CD4-positive, alpha-beta T cell treated with Interferon alpha-2 for 1 hour (primary cell): ENCODE measurements at regions not wholly inside any gene's neighbourhood (a gene's known extent, or its start where the extent isn't known, plus 50 kb on each side); places are given as distances from the start of the nearest gene placed in this dataset.

ENCODE experiments used
- DNase-seq, 2 donors: peaks; one replicate each; pipeline ENCODE4 v3.0.0-alpha.2; 2020 to 2022

DNA sequence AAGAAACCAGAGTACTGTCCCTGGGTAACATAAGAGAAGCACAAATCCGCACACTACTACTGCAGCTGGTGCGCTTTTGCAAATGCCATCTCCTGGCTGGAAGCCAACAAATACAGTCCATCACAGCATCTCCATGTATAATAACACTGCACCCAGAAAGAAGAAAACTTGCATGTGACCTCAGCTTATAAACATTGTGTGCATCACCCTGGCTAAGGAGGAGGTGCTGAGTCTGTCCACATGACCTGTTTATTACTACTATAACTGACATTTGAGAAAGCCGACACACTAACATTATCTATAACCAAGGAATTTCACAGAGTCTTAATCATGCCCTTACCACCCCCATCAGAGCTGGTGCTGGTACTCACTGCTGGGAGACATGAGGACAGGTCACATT is 516.8 kb downstream of the CFAP47 start:
- DNase-seq: no peak

DNA sequence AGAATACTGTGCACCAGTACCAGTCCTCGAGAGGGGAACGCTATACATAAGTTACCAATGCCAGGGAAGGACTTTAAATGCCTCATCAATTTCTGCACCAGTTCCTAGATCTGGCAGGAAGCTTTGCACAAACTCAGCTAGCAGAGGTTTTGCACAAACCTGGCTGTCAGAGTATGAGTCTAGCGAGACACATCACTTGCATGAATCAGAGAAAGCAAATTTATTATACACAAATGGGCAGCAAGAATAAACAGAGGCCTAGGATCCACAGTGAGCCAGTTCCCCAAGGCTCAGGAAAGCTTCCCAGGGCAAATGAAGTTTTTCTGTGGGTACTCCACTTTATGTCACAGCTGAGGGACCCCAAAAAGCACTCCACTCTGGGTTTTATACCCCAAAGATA is 523.5 kb downstream of the CFAP47 start:
- DNase-seq: no peak

DNA sequence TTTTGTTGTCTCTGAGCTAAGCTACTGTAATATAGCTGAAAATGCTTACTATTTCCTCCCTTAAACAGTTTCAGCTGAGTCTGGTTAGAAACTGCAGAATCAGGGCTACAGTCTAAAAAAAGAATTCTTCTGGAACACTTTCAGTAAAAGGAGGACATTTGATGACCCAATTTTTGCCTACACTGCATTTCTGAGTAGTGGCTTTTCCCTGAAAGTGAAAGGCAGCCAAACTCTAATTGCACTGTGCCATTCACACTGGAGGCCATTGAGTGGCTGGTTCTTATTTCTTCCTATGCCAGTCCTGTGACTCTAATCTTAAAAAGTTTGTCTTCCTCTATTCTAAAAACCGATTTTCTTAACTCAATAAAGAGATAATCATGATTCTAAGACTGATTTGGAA is 526.0 kb downstream of the CFAP47 start:
- DNase-seq: no peak

DNA sequence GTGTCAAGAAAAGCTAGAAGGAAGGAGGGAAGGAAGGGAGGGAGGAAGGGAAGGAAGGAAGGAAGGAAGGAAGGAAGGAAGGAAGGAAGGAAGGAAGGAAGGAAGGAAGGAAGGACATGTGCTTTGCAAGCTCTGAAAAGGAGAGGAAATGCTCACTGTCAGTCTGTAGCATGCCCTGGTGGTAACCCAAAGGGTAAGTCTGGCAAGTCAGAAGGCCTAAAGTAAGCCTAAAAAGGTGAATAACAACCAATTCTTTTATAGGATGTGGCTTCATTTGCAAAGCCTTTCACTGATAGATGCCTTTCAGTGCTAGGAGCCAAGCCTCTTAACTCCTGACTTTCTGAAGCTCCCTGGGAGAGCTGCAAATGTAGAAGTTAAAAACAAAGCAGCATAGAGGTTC is 542.6 kb downstream of the CFAP47 start:
- no peak for DNase-seq

DNA sequence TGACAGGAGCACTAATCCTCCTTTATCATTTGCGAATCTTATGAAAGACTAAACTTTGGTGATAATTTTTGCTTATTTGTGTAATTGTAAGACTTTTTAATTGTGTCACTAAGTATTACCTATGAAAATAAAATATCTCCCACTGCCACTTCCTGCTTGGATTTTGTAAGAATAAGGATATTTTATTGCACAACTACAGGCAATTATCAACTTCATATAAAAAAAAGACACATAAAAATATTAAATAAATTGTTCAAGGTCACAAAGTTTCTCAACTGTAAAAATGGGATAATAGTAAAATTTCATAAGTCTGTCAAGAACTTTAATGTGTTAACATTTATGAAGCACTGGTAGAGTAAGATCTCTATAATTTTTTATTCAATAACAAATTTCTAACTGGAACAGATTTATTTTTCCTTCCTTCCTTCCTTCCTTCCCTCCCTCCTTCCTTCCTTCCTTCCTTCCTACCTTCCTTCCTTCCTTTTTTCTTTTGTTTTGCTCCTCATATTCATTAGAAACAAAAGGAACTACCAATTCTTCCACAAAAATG is 527.6 kb upstream of the FAM47C start:
- DNase-seq: no peak

DNA sequence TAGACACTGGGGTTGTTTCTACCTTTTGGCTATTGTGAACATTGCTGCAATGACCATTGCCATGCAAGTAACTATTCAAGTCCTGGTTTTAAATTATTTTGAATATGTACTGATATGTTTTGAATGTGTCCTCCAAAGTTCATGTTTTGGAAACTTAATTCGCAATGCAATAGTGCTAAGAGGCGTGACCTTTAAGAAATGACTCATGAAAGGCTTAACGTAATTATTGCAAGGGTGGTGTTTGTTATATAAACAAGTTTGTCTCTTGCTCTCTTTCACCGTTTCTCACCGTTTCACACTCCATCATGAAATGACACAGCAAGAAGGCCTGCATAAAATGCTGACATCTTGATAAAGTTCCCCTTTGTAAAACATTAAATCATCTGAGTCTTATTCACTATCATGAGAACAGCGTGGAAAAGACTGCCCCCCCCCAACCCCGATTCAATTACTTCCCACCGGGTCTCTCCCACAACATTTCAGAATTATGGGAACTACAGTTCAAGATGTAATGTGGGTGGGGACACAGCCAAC is 506.9 kb upstream of the FAM47C start:
- no peak for DNase-seq

DNA sequence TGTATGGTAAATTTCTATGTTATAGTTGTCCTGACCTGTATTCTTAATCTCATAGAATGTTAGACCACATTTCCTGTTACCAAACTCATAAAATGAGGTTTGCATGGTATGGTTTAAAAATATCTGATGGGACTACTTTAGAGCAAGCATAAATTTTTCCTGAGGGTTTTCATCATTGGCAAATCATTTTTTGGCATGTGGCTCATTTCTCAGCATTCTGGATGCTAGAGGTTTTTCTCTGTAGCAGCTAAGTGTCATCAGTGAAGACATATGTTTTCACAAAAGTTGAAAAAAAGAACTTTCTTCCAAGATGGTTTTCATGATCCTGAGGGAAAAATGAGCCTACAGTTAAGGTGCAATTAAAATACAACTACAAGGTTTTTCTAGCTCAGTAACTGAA is 503.5 kb upstream of the FAM47C start:
- DNase-seq: no peak

DNA sequence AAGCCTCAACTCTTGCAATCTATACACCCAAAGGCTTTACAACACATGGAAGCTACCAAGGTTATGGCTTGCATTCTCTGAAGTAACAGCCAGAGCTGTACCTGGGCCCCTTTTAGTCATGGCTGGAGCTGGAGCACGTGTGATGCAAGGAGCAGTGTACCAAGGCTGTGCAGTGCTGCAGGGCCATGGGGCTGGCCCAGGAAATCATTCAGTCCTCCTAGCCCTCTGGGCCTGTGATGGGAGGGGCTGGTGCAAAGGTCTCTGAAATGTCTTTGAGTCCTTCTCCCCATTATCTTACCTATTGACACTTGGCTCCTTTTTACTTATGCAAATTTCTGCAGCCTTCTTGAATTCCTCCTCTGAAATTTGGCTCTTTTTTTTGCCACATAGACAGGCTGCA is 500.1 kb upstream of the FAM47C start:
- no peak for DNase-seq

DNA sequence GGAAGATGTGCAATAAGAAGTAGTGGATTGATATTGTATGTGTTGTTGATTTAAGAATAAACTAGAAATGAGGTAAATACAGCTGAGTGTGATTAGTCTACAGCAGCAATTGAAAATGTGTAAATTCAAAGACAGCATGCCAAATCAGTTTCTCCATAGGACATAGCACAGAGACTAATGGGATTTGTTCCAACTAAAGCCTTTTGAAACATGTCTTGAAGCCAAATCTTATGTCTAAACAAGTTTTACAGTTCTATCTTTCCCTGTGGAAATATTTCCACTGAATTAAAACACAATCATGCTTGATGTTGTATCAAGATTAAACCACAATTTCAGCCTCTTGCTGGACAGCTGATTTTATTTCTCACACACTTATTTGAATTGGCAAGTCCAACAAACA is 497.4 kb upstream of the FAM47C start:
- DNase-seq: no peak

DNA sequence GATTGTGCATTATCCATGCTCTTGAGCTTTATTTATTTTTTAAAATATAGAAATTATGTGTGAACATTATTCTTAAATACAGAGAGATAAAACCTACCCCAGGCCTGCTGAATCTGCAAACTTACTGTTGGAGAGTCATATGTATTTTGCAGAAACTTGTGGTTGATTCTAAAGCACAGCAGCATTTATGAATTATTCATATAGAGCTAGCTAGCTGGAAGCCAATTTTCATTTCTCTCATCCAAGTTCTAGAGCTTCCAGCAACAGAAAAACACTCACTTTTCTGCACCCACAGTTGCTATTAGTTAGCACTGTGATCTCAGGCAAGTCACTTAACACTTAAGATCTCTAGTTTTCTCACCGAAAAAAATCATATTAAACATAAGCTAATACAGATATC is 479.5 kb upstream of the FAM47C start:
- no peak for DNase-seq

DNA sequence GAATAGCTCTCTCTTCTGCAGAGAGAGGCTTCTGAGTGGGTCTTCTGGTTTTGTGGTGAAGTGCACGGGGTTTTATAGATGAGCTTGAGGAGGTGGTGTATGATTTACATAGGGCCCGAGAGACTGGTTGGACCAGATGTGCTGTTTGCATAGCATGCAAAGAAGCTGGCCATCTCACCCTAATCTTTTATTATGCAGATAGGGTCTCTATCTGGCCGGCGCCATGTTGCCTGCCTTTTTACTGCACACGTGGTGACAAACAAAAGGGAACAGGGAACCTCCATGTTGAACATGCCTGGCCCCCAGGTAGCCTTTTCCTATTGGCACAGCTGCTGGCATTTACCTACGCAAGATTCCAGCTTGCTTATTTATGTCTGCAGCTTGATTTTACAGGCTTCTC is 473.3 kb upstream of the FAM47C start:
- no peak for DNase-seq

DNA sequence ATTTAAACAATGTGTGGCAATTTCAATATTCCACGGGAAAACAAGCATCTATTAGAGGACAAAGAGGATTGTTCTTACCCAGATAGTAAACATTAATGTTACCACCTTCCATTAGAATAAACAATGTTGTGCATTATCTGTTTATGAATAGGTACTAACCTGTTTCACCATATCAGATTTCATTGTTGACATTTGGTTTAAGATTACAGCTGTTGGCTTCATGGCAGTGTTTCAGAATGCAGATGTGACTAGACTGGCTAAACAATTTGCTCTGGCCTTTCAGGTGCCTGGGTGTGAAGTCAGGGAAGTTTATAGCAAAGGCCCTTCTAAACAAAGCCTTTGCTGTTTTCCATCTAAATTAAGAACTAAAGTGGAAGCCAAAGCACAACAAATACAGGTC is 464.7 kb upstream of the FAM47C start:
- DNase-seq: no peak

DNA sequence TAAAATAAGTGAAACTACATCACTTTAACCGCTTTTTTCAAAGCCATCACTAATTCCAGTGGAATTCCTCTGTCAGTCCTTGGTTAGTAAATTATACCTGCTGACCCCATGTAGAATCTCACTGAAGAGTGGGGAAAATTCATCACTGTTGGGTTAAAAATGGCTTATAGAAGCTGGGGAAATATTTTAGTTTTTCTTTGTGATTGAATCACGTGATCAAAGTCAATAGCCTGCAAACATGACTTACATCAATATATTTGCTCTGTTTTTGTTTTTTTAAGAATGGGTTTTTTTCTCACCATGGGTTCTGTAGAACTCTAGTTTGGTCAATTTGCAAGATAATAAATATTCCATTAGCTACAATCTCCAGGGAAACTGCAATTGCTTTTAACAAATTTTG is 445.2 kb upstream of the FAM47C start:
- no peak for DNase-seq

DNA sequence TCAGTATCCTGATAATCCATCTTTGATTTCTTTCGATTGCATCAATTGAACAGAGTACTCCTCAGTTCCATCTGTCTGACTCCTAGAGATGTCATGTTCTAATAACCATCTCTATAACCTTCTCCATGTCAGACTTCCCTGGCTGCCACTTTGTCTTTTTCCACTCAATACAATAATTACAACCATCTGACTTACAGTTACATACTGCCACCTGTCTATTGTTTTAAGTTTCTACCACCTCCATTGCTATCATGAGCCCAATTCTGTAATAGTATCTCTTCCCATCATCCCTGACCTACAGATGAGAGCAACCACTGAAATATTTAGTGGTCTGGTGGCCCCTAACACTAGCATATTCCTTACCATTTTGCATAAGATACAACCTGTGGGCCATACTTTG is 439.2 kb upstream of the FAM47C start:
- no peak for DNase-seq

DNA sequence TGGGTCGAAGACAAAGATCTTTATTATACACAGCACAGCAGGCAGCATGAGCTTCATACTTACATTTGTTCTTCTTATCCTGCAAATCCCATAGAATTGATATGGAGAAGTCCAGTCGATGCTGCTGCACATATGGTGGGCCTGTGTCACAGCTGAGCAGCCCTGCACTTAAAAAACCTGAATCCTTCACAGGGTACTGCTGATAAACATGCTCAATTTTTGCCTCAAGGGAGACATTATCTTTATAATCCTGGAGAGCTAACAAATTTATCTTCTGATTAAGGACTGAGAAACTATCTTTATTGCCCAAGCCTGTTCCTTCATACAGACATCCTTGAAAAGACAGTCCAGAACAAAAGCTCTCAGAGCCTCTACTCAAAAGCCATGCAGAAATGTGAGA is 434.4 kb upstream of the FAM47C start:
- no peak for DNase-seq

DNA sequence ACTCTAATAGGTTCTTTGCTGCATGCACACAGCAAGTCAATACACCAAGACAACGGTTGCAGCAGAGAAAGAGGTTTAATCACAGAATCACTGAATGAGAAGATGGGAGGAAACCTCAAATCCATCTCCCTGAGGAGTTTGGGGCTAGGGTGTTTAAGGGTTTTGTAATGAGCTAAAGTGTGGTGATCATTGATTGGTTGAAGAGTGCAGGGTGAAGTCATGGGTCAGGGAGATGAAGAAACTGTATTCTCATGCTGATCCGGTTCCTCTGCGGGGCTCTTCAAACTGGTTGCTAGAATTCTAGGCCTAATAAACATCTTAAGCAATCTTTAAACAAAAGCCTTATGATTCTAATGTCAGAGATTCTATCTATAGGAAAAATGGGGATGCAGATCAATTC is 432.5 kb upstream of the FAM47C start:
- no peak for DNase-seq

DNA sequence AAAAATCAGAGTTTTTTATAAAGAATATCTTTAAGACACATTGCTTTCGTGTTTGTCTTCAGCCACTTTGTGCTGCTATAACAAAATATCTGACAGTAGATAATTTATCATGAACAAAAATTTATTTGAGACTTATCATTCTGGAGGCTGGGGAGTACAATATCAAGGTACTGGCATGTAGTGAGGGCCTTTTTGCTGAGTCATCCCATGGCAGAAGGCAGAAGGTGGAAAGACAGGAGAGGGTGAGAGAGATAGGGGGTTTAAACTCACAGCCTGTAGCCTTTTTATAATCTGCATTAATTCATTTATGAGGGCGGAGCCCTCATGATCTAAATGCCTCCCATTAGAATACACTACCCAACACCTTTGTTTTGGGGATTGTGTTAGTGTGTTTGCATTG is 431.2 kb upstream of the FAM47C start:
- DNase-seq: no peak

DNA sequence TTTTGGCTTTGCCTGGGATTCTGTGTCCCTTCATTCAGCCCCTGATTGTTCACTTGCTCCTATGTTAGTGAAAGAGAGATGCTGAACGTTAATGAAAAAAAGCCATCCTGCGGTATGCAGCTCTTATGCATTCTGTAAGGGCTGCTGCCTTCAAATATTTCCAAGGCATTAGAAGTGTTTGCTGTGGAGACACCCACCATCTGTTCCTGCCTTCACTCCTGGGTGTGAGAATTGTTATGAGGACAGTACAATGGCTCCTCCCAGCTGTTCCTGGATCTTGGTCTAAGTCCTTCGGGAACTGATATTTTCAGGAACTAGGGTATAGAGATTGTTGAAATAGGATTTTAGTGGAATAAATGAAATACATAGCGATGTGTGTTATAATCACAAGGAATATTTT is 427.1 kb upstream of the FAM47C start:
- no peak for DNase-seq

DNA sequence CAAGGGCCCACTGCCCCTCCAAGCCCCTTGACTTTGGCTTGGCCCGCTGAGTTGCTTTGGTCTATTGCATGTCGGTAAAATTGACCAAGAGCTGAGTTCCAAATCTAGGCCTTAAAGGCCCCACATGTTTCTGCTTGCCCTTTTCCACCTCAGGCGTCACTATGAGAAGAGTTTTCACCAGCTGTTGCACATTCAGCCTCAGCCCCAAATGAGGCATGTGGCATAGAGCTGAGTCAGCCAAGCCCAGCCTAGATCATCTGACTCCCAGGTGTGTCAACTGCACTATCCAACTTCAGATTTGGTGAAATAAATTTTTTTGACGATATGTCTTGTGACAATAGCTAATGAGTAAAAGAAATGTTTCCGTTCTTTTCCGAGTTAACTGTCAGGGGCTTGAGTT is 424.5 kb upstream of the FAM47C start:
- no peak for DNase-seq

DNA sequence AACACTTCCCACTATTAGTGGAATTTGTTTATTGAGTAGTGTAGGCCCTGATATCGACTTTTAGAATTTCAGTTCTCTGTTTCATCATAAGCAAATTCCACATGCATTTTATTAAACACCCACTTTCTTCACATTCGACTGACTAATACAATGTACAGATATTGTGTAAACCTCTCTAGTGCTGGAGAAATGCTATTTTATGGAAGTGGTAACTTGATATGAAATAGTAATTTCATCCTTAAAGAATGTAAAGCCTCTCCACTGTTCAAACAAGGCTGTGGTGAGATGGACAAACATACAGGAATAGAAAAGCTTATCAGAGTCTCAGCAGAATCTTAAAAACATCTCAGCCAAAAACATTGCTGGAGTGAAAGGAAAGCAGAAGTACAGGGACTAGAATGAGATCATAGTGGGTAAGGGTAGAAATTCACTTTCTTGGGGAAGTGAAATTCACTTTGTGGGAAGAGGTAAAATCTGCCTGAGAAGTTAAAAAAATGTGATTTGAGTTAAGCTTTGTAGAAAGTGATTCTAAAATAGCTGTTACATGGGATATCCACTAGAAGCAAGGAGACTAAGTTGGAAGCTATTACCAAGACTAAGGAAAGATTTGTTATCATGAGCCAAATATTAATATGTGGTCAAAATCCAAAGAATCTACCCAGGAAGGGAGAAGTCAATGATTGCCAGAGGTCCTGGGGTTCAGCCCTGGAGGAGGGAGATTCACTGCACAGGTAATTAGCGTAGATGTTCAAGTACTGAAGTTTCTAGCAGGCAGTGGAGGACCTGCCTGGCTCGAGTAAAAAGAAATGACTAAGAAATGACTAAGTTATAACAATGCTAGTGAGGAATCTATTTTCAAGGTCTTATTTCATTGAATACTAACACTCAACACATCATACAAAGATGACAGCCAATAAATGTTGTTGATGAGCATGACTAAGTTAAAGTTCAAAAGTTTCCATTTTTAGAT is 398.3 kb upstream of the FAM47C start:
- DNase-seq: no peak

DNA sequence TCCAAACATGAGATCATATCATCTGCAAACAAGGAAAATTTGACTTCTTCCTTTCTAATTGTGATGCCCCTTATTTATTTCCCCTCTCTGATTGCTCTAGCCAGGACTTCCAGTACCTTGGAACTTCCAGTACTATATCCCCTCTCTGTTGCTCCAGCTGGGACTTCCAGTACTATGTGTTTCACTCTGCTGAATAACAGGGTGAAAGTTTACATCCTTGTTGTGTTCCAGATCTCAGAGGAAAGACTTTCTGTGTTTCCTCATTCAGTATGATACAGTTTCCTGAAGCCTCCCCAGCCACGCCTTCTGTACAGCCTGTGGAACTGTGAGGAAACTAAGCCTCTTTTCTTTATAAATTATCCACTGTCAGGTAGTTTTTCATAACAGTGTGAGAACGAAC is 381.3 kb upstream of the FAM47C start:
- no peak for DNase-seq

DNA sequence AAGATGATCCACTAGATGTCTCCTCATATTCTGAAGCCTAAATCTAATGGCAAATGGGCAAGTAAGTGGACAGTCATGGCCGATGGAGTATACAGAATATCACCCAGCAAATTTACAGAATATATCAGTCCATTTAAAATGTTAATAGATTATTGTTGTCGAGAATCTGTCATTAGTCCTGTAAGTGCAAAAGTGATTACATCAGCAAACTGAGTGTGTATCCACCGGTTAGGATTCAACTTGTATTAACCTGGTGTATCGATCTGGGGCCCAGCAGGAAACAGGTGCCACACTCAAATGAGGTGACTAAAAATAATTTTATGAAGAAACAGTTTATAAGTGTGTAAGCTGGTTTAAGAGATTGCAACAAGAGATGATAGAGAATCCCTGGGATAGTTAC is 367.9 kb upstream of the FAM47C start:
- DNase-seq: no peak

DNA sequence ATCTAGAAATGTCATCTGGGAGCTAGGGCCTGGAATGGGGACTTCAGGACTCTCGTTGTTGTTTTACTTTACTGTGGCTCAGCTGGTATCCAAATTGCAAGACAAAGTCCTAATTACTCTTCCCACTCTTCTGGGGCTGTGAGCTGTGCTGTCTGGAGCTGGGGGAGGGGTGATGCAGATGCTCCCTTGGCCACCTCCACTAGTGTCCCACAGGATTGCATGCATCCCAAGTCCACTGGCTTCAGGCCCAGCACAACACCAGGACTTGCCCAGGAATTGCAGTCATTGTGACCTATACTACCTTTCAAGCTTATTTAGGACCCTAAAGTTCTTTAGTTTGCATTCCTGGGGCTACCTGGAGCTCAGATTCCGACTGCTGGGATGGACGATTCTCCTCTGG is 366.1 kb upstream of the FAM47C start:
- no peak for DNase-seq

DNA sequence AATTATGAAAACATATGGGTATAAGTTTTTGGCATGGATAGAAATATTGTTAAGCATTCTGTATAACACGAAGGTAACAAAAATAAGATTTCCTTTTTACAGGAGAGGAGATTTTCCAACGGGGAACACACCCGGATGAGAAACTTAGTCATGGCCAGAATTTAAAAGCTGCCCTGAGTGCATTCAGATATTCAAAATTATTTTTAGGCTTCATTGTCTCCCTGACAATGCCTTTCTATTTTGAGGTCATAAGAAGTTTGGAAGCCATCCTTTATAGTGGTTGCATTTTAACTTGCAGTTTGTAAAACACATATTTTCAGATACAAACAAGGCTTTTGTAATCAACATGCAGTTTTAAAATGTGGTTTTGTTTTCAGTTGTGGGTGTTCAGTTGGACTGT is 357.5 kb upstream of the FAM47C start:
- DNase-seq: no peak

DNA sequence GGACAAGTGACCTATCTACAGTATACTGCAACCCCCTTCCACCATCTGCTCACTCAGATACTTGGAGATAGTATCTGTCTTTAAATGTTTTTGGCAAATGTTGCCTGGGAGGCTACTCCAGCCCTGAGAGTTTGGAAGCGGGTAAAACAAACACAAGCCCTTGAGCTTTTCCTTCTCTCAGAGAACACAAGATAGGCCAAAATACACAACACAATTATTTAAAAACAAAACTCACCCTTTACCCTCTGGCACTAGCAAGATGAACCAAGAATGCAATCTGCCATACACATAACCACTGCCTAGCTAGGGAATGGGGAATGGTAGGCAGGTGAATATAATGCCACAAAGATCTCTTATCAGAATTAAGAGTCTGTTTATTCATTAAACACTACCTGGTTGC is 324.7 kb upstream of the FAM47C start:
- DNase-seq: no peak
